ENCODE measurements at regions not wholly inside any gene's neighbourhood (a gene's known extent, or its start where the extent isn't known, plus 50 kb on each side); places are given as distances from the start of the nearest gene placed in this dataset.

DNA sequence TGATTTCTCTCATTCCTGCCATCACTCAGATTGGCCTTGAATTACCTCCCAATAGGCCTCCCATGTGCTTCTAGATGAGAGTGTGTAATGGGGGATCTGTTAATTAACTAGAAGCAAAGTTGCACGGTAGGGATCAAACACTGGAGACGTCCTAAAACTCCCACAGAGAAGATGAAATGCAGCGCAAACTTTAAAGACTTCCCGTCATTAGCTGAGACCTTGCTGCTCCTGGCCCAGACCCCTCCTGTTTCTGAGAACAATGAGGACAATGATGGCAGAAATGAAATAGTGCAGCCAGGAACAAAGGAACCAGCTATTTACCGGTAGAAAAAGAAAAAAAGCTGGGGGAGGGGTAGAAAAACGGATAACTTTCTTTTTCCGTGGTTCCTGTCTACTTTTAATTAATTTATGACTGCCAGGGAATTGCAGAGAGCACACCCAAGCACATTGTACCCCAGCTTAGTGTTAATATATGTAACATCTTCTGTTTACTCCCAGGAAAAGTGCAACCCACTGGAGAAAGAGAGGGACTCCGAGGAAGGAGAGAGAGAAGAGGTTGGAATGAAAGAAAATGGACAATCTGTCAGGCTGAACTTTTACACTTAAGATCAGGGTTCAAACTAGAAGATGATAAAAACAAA is 280.7 kb upstream of the SOX5 start:
- H3K4me3 ChIP-seq (ENCODE audit: low read depth, low read length), result no peak overlapping the region
- no peak for DNase-seq (ENCODE audit: low read depth)
- TF ChIP-seq, protein P1, sequence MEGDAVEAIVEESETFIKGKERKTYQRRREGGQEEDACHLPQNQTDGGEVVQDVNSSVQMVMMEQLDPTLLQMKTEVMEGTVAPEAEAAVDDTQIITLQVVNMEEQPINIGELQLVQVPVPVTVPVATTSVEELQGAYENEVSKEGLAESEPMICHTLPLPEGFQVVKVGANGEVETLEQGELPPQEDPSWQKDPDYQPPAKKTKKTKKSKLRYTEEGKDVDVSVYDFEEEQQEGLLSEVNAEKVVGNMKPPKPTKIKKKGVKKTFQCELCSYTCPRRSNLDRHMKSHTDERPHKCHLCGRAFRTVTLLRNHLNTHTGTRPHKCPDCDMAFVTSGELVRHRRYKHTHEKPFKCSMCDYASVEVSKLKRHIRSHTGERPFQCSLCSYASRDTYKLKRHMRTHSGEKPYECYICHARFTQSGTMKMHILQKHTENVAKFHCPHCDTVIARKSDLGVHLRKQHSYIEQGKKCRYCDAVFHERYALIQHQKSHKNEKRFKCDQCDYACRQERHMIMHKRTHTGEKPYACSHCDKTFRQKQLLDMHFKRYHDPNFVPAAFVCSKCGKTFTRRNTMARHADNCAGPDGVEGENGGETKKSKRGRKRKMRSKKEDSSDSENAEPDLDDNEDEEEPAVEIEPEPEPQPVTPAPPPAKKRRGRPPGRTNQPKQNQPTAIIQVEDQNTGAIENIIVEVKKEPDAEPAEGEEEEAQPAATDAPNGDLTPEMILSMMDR (conservative IDR thresholded peaks at IDR 0.05; ENCODE audit: low read depth, low read length), result no peak

DNA sequence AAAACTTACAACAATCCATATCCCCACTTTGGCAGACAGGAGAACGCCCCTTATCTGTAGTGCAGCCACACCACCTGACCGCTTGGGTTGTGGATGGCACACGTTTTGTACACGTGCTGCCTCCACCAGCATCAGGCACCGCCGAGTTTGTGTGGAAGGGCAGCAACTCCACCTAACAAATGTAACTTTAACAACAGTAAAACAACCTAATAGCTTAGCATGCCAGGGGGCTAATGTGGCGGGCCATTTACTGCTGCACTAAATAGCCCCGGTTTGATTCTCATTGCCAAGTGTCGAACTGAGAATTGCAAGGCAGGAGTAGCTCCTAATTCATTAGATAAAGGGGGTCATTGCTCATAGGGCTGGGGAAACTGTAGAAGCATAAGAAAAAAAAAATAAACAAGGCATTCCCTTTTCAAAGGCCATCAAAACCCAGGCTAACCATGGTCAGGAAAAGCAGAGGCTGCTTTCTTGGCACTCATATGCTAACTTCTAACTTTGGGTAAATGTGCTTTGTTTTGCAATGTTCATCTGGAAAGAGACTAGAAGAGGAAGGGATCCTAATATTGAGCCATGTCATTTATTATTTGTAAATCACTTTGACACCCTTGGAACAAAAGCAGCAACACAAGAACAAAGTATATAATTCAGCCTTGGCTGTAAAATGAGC is 279.7 kb upstream of the SOX5 start:
- DNase-seq (ENCODE audit: low read depth), result peak; percentile 42
- TF ChIP-seq, protein P1 (conservative IDR thresholded peaks at IDR 0.05; ENCODE audit: low read depth, low read length), result no peak
- no peak overlapping the region for H3K4me3 ChIP-seq (ENCODE audit: low read depth, low read length)

DNA sequence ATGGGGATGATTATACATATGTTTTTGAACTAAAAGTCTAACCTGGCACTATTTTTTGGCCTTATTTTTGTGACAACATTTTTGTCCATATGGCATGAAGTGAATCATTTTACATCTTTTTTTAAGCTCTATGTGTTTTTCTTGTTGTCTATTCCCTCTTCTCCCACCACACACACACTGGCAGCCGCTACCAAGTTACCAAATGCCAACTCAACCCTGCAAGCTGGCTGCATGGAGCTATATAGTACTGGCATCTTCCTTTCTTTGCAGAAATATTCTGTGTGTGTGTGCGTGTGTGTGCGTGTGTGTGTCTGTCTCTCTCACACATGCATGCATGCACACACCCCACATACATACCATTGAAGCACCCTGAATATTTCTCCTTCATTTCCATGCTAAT is 278.9 kb upstream of the SOX5 start:
- no peak overlapping the region for H3K4me3 ChIP-seq (ENCODE audit: low read depth, low read length)
- no peak for DNase-seq (ENCODE audit: low read depth)
- TF ChIP-seq, protein P1 (conservative IDR thresholded peaks at IDR 0.05; ENCODE audit: low read depth, low read length), result no peak

GRCh38 chr12:24227551-24227950 is 278.1 kb upstream of the SOX5 start:
- H3K4me3 ChIP-seq (ENCODE audit: low read depth, low read length), result no peak overlapping the region
- DNase-seq (ENCODE audit: low read depth), result peak; percentile 41
- TF ChIP-seq, protein P1 (conservative IDR thresholded peaks at IDR 0.05; ENCODE audit: low read depth, low read length), result no peak

GRCh38 chr12:24226745-24227350 is 277.4 kb upstream of the SOX5 start:
- TF ChIP-seq, protein P1 (conservative IDR thresholded peaks at IDR 0.05; ENCODE audit: low read depth, low read length), result no peak
- peak; percentile 98 for DNase-seq (ENCODE audit: low read depth)
- H3K4me3 ChIP-seq (ENCODE audit: low read depth, low read length), result no peak overlapping the region

- DNase-seq (ENCODE audit: low read depth), result no peak
- no peak overlapping the region for H3K4me3 ChIP-seq (ENCODE audit: low read depth, low read length)
- TF ChIP-seq, protein P1 (conservative IDR thresholded peaks at IDR 0.05; ENCODE audit: low read depth, low read length), result no peak
Measured at GRCh38 chr12:24224401-24224800, 274.9 kb upstream of the SOX5 start.

All from choroid plexus epithelial cell (primary cell).